HG02840 (cell line): ENCODE measurements at regions not wholly inside any gene's neighbourhood (a gene's known extent, or its start where the extent isn't known, plus 50 kb on each side); places are given as distances from the start of the nearest gene placed in this dataset.
A peak's percentile ranks its signal among the peaks of the same experiment; 100 is the strongest.

Experiments used
- ATAC-seq: cut with Tn5 transposase; IDR thresholded peaks from one replicate; pipeline ENCODE4 v1.9.1; 2021; ENCODE audit warnings: mild to moderate bottlenecking, moderate library complexity, moderate number of reproducible peaks; ENCODE audit not compliant: unreplicated experiment, low FRiP score

- no peak for ATAC-seq
Measured at GRCh38 chr2:136251197-136251884, 133.4 kb upstream of the CXCR4 start.

- ATAC-seq, result no peak
Measured at GRCh38 chr2:136250131-136250530, 132.2 kb upstream of the CXCR4 start.

- no peak for ATAC-seq
Measured at GRCh38 chr2:136248907-136249306, 131.0 kb upstream of the CXCR4 start.

GRCh38 chr2:136248242-136248641 lies 130.3 kb upstream of the CXCR4 start:
- no peak for ATAC-seq

GRCh38 chr2:136247204-136247950 lies 129.4 kb upstream of the CXCR4 start:
- no peak for ATAC-seq

- peak; percentile 53 for ATAC-seq
Measured at GRCh38 chr2:136246086-136246669, 128.2 kb upstream of the CXCR4 start.

GRCh38 chr2:136245211-136245610 lies 127.3 kb upstream of the CXCR4 start:
- no peak for ATAC-seq

GRCh38 chr2:136244536-136244885 lies 126.6 kb upstream of the CXCR4 start:
- ATAC-seq, result no peak

GRCh38 chr2:136243638-136244535 lies 125.9 kb upstream of the CXCR4 start:
- ATAC-seq, result no peak

- ATAC-seq, result no peak
Measured at GRCh38 chr2:136242687-136243277, 124.8 kb upstream of the CXCR4 start.

GRCh38 chr2:136242100-136242499 lies 124.2 kb upstream of the CXCR4 start:
- ATAC-seq, result no peak

GRCh38 chr2:136239079-136239685 lies 121.2 kb upstream of the CXCR4 start:
- ATAC-seq, result no peak

GRCh38 chr2:136238286-136239078 lies 120.5 kb upstream of the CXCR4 start:
- ATAC-seq, result peak; percentile 75

GRCh38 chr2:136236019-136236418 lies 118.1 kb upstream of the CXCR4 start:
- no peak for ATAC-seq

GRCh38 chr2:136235546-136235945 lies 117.6 kb upstream of the CXCR4 start:
- ATAC-seq, result no peak

- ATAC-seq, result no peak
Measured at GRCh38 chr2:136234261-136234660, 116.3 kb upstream of the CXCR4 start.

- ATAC-seq, result no peak
Measured at GRCh38 chr2:136233298-136233697, 115.3 kb upstream of the CXCR4 start.

GRCh38 chr2:136232456-136233172 lies 114.7 kb upstream of the CXCR4 start:
- no peak for ATAC-seq

- no peak for ATAC-seq
Measured at GRCh38 chr2:136230464-136230863, 112.5 kb upstream of the CXCR4 start.
